Endothelial cell of umbilical vein (primary cell): ENCODE measurements at regions not wholly inside any gene's neighbourhood (a gene's known extent, or its start where the extent isn't known, plus 50 kb on each side); places are given as distances from the start of the nearest gene placed in this dataset.

Experiments
- BruUV-seq: library from RNA; stranded (reverse); fragments of 400-500 nt; replicated peaks from 2 replicates; lab custom pipeline; 2021; lab: Mats Ljungman, UMichigan
- CTCF ChIA-PET: fragments of 300-600, 350-600 bp; sonication (Branson Sonifier 250); formaldehyde crosslinking; loops from one replicate; lab custom pipeline; 2021; ENCODE audit warnings: antibody characterized with exemption, inconsistent platforms; lab: Charles Lee
- POLR2A ChIA-PET: fragments of 300-600, 350-600 bp; sonication (Branson Sonifier 250); formaldehyde crosslinking; loops from one replicate; lab custom pipeline; 2021; ENCODE audit warnings: antibody characterized with exemption, inconsistent platforms; lab: Charles Lee
- DNase-seq: peaks from one replicate; pipeline ENCODE4 v3.0.0-alpha.2; 2011; ENCODE audit warnings: low read depth, low spot score
- FAIRE-seq: peaks from 2 replicates; lab custom pipeline; 2011; peaks lifted over from hg19 to GRCh38; lab: Jason Lieb, UNC
- H2AFZ ChIP-seq: 2 replicates; pipeline ENCODE4 v1.6.0; 2012; ENCODE audit warnings: low read depth, low read length, control low read depth, inconsistent platforms
- H3K27ac ChIP-seq: 2 replicates; pipeline ENCODE4 v1.5.1; 2011; ENCODE audit warnings: low read depth, mild to moderate bottlenecking, control low read depth, low read length, moderate library complexity; ENCODE audit not compliant: insufficient read depth
- H3K27me3 ChIP-seq, 2 experiments: 2 replicates each; pipeline versions ENCODE4 v1.6.0 to v1.6.1; 2011; ENCODE audit warnings: low read length in 2 of 2, mixed read lengths in 1 of 2; ENCODE audit not compliant: control insufficient read depth in 2 of 2, insufficient read depth in 2 of 2
- H3K36me3 ChIP-seq, 2 experiments: 2 replicates in 1 of 2; 3 replicates in 1 of 2; pipeline ENCODE4 v1.5.1; 2011; ENCODE audit warnings: low read length in 2 of 2, mild to moderate bottlenecking in 1 of 2, moderate library complexity in 1 of 2; ENCODE audit not compliant: control insufficient read depth in 2 of 2, insufficient read depth in 2 of 2; ENCODE audit errors: extremely low read depth in 1 of 2
- H3K4me1 ChIP-seq: 3 replicates; pipeline ENCODE4 v1.5.1; 2011; ENCODE audit warnings: mild to moderate bottlenecking, low read length; ENCODE audit not compliant: control insufficient read depth, insufficient read depth; ENCODE audit errors: extremely low read depth
- H3K4me2 ChIP-seq: 2 replicates; pipeline ENCODE4 v1.6.1; 2011; ENCODE audit warnings: low read length, control low read depth, mixed read lengths; ENCODE audit not compliant: insufficient read depth
- H3K4me3 ChIP-seq, 3 experiments: fragments of 200-600 bp in 1 of 3; sonication (generic), shearing (Covaris generic) in 1 of 3; replicated peaks in 1 of 3; 2 replicates each; pipeline ENCODE4 v1.5.1; 2011 to 2016; ENCODE audit warnings: control low read depth in 3 of 3, low read length in 3 of 3, mild to moderate bottlenecking in 2 of 3, inconsistent platforms in 1 of 3, low read depth in 1 of 3, moderate library complexity in 1 of 3; ENCODE audit not compliant: insufficient read depth in 1 of 3
- H3K79me2 ChIP-seq: 2 replicates; pipeline ENCODE4 v1.6.0; 2012; ENCODE audit warnings: low read length, inconsistent platforms; ENCODE audit not compliant: control insufficient read depth, insufficient read depth
- H3K9ac ChIP-seq: replicated peaks from 2 replicates; pipeline ENCODE3; 2011; ENCODE audit warnings: low read length, control low read depth; ENCODE audit not compliant: insufficient read depth; ENCODE audit errors: extremely low read depth
- H3K9me1 ChIP-seq: replicated peaks from 3 replicates; pipeline ENCODE4 v1.6.0; 2011; ENCODE audit warnings: mild to moderate bottlenecking, low read length; ENCODE audit not compliant: control insufficient read depth, insufficient read depth; ENCODE audit errors: extremely low read depth
- H3K9me3 ChIP-seq: replicated peaks from 2 replicates; pipeline ENCODE4 v1.5.1; 2012; ENCODE audit warnings: low read length, inconsistent platforms; ENCODE audit not compliant: control insufficient read depth, insufficient read depth
- H4K20me1 ChIP-seq: replicated peaks from 2 replicates; pipeline ENCODE3; 2011; ENCODE audit warnings: mild to moderate bottlenecking, low read length; ENCODE audit not compliant: control insufficient read depth, insufficient read depth; ENCODE audit errors: extremely low read depth
- EZH2 ChIP-seq: IDR thresholded peaks from 2 replicates; pipeline ENCODE4 v1.6.1; 2012; ENCODE audit warnings: borderline replicate concordance, low read depth, mild to moderate bottlenecking, moderate library complexity, low read length, inconsistent platforms; ENCODE audit not compliant: severe bottlenecking
- GATA2 ChIP-seq: IDR thresholded peaks from 2 replicates; pipeline ENCODE4 v1.7.0; 2011; ENCODE audit warnings: low read depth, mild to moderate bottlenecking, moderate library complexity, mixed read lengths, low read length; ENCODE audit not compliant: insufficient read length, insufficient read depth
- JUN ChIP-seq: IDR thresholded peaks from 2 replicates; pipeline ENCODE4 v1.6.1; 2011; ENCODE audit warnings: borderline replicate concordance, low read depth; ENCODE audit not compliant: insufficient read length, insufficient read depth
- MYC ChIP-seq: IDR thresholded peaks from one replicate; pipeline ENCODE4 v1.6.1; 2011; ENCODE audit warnings: mild to moderate bottlenecking, low read depth, low read length
- POLR2A ChIP-seq: IDR thresholded peaks from 2 replicates; pipeline ENCODE4 v1.6.1; 2012; ENCODE audit warnings: low read depth, mild to moderate bottlenecking, control low read depth, low read length
- POLR2AphosphoS5 ChIP-seq: IDR thresholded peaks from 2 replicates; pipeline ENCODE4 v1.6.1; 2012; ENCODE audit warnings: low read depth, mild to moderate bottlenecking, control low read depth, low read length, moderate library complexity; ENCODE audit not compliant: insufficient read depth
- dilution Hi-C: fragments of 300-500 bp; cut with MboI; formaldehyde crosslinking; loops from one replicate; pipeline ENCODE4 v1.15.0; 2019; ENCODE audit warnings: low sequenced_read_pairs; ENCODE audit not compliant: extremely low pct_ligation_motif_present
- intact Hi-C: fragments of 100-400 bp; cut with micrococcal nuclease; formaldehyde crosslinking; loops from one replicate; pipeline ENCODE4 v1.10.0; 2022
- TF ChIP-seq, protein P1 (sequence below): IDR thresholded peaks from 2 replicates; pipeline ENCODE4 v1.6.1; 2011; ENCODE audit not compliant: insufficient read depth, insufficient read length
- TF ChIP-seq, protein P2 (sequence below), 2 donors: IDR thresholded peaks; 1 replicate in 1 of 2; 2 replicates in 1 of 2; pipeline ENCODE4 v1.5.1; 2011; ENCODE audit warnings: low read length in 2 of 2, mild to moderate bottlenecking in 2 of 2, moderate library complexity in 2 of 2, control low read depth in 1 of 2, inconsistent platforms in 1 of 2, low read depth in 1 of 2; ENCODE audit not compliant: insufficient read depth in 1 of 2; ENCODE audit errors: extremely low read depth in 1 of 2

DNA sequence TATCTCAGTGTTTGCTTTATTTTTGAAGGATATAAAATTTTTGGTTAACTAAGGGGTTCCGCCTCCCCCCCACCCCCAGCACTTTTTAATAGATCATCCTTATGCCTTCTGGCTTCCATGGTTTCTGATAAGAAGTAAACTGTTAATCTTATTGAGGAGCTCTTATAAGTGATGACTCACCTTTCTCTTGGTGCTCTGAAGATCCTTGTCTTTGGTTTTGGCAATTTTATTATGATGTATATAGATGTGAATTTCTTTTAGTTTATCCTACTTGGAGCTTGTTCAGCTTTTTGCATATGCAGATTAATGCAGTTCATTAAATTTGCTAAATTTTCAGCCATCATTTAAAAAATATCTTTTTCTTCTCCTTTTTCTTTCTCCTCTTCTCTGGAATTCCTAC, 91.7 kb upstream of the CTAGE1 start:
- no peaks in the 10 kb centered on the region for H4K20me1 ChIP-seq
- no TSS peak for BruUV-seq
- H3K27me3 ChIP-seq = no peaks in the 10 kb centered on the region
- dilution Hi-C loops (no loop called here), intact Hi-C loops (no loop called here)
- no peak overlapping the region for H3K9ac ChIP-seq
- TF ChIP-seq POLR2A = no peak
- TF ChIP-seq GATA2 = no peak
- TF ChIP-seq, protein P1, sequence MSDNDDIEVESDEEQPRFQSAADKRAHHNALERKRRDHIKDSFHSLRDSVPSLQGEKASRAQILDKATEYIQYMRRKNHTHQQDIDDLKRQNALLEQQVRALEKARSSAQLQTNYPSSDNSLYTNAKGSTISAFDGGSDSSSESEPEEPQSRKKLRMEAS = no peak
- TF ChIP-seq, protein P2, sequence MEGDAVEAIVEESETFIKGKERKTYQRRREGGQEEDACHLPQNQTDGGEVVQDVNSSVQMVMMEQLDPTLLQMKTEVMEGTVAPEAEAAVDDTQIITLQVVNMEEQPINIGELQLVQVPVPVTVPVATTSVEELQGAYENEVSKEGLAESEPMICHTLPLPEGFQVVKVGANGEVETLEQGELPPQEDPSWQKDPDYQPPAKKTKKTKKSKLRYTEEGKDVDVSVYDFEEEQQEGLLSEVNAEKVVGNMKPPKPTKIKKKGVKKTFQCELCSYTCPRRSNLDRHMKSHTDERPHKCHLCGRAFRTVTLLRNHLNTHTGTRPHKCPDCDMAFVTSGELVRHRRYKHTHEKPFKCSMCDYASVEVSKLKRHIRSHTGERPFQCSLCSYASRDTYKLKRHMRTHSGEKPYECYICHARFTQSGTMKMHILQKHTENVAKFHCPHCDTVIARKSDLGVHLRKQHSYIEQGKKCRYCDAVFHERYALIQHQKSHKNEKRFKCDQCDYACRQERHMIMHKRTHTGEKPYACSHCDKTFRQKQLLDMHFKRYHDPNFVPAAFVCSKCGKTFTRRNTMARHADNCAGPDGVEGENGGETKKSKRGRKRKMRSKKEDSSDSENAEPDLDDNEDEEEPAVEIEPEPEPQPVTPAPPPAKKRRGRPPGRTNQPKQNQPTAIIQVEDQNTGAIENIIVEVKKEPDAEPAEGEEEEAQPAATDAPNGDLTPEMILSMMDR (IDR thresholded peaks at IDR 0.05; ENCODE audit: extremely low read depth in 1 of 2, insufficient read depth in 1 of 2, low read depth in 1 of 2, low read length in 2 of 2) = no peak
- TF ChIP-seq JUN = no peak
- TF ChIP-seq MYC = no peak
- no peak for TF ChIP-seq EZH2
- no peak for TF ChIP-seq POLR2AphosphoS5
- peaks cover 8% of the 10 kb centered on the region for H3K4me1 ChIP-seq
- no peak overlapping the region for H2AFZ ChIP-seq
- POLR2A ChIA-PET = interaction anchor here (0.6 kb wide), 1 partner anchor 531 kb away, joined by 4 read pairs; no protein-coding TSS in a partner anchor
- no peaks in the 10 kb centered on the region for H3K9me3 ChIP-seq
- no peaks in the 10 kb centered on the region for H3K36me3 ChIP-seq
- no peaks in the 10 kb centered on the region for H3K9me1 ChIP-seq
- no peak overlapping the region for H3K27ac ChIP-seq
- DNase-seq = no peak
- H3K4me2 ChIP-seq = no peak overlapping the region
- H3K4me3 ChIP-seq = no peak overlapping the region
- CTCF ChIA-PET = interaction anchor here (1.0 kb wide), 1 partner anchor 111 kb away, joined by 3 read pairs; no protein-coding TSS in a partner anchor
- no peaks in the 10 kb centered on the region for H3K79me2 ChIP-seq
- FAIRE-seq = no peak
